T-helper 22 cell (primary cell): ENCODE measurements at regions not wholly inside any gene's neighbourhood (a gene's known extent, or its start where the extent isn't known, plus 50 kb on each side); places are given as distances from the start of the nearest gene placed in this dataset.

ENCODE experiments used
- DNase-seq: peaks from one replicate; pipeline ENCODE4 v3.0.0-alpha.2; 2020; ENCODE audit warnings: low read depth

- DNase-seq, result no peak
These were observed 634.5 kb upstream of the TMEM132C start for GRCh38 chr12:127632461-127632860.

- no peak for DNase-seq
These were observed 631.1 kb upstream of the TMEM132C start for GRCh38 chr12:127635838-127636237.

GRCh38 chr12:127636882-127637281, 630.1 kb upstream of the TMEM132C start:
- DNase-seq, result no peak

- no peak for DNase-seq
These were observed 626.6 kb upstream of the TMEM132C start for GRCh38 chr12:127640181-127640886.

- no peak for DNase-seq
These were observed 624.8 kb upstream of the TMEM132C start for GRCh38 chr12:127642208-127642607.

- no peak for DNase-seq
These were observed 618.6 kb upstream of the TMEM132C start for GRCh38 chr12:127648321-127648720.

GRCh38 chr12:127649961-127650360, 617.0 kb upstream of the TMEM132C start:
- no peak for DNase-seq

GRCh38 chr12:127650626-127651025, 616.3 kb upstream of the TMEM132C start:
- no peak for DNase-seq

GRCh38 chr12:127652281-127652680, 614.7 kb upstream of the TMEM132C start:
- no peak for DNase-seq

GRCh38 chr12:127654383-127654985, 612.5 kb upstream of the TMEM132C start:
- DNase-seq, result no peak

GRCh38 chr12:127655691-127656090, 611.3 kb upstream of the TMEM132C start:
- DNase-seq, result no peak

- no peak for DNase-seq
These were observed 610.7 kb upstream of the TMEM132C start for GRCh38 chr12:127656266-127656665.

GRCh38 chr12:127657036-127657435, 609.9 kb upstream of the TMEM132C start:
- no peak for DNase-seq

- DNase-seq, result no peak
These were observed 606.0 kb upstream of the TMEM132C start for GRCh38 chr12:127660961-127661360.

GRCh38 chr12:127663716-127664115, 603.3 kb upstream of the TMEM132C start:
- no peak for DNase-seq

- no peak for DNase-seq
These were observed 602.1 kb upstream of the TMEM132C start for GRCh38 chr12:127664901-127665300.

- no peak for DNase-seq
These were observed 599.8 kb upstream of the TMEM132C start for GRCh38 chr12:127667131-127667685.

- no peak for DNase-seq
These were observed 596.7 kb upstream of the TMEM132C start for GRCh38 chr12:127670294-127670693.

GRCh38 chr12:127670796-127671195, 596.2 kb upstream of the TMEM132C start:
- DNase-seq, result no peak

GRCh38 chr12:127675936-127676335, 591.0 kb upstream of the TMEM132C start:
- no peak for DNase-seq

- no peak for DNase-seq
These were observed 589.3 kb upstream of the TMEM132C start for GRCh38 chr12:127677537-127678131.

- no peak for DNase-seq
These were observed 588.0 kb upstream of the TMEM132C start for GRCh38 chr12:127678945-127679344.

GRCh38 chr12:127680516-127680915, 586.5 kb upstream of the TMEM132C start:
- DNase-seq, result no peak
